Neural cell (in vitro differentiated cells): ENCODE measurements at regions not wholly inside any gene's neighbourhood (a gene's known extent, or its start where the extent isn't known, plus 50 kb on each side); places are given as distances from the start of the nearest gene placed in this dataset.

Experiments used
- H2AFZ ChIP-seq: fragments of 200-600, 300-800 bp; sonication (generic), shearing (Covaris generic); 2 replicates; pipeline ENCODE4 v1.6.0; 2014; ENCODE audit warnings: low read depth, mild to moderate bottlenecking, antibody characterized with exemption, low read length, moderate library complexity
- H3F3A ChIP-seq: fragments of 200-600 bp; shearing (Covaris generic); 2 replicates; pipeline ENCODE4 v1.6.1; 2016; ENCODE audit warnings: mild to moderate bottlenecking, moderate library complexity, mixed read lengths, antibody characterized with exemption, low read length; ENCODE audit not compliant: insufficient read depth, poor library complexity, severe bottlenecking
- H3K27ac ChIP-seq: fragments of 200-600, 300-800 bp; sonication (generic), shearing (Covaris generic); 2 replicates; pipeline ENCODE4 v1.5.1; 2014; ENCODE audit warnings: mild to moderate bottlenecking, low read length, moderate library complexity
- H3K27me3 ChIP-seq: fragments of 300-800, 200-600 bp; sonication (generic), shearing (Covaris generic); 2 replicates; pipeline ENCODE4 v1.6.0; 2014; ENCODE audit warnings: mild to moderate bottlenecking, low read depth, low read length, moderate library complexity; ENCODE audit not compliant: insufficient read depth
- H3K36me3 ChIP-seq: fragments of 300-800, 200-600 bp; sonication (generic), shearing (Covaris generic); 2 replicates; pipeline ENCODE4 v1.5.1; 2014; ENCODE audit warnings: mild to moderate bottlenecking, antibody characterized with exemption, low read length, moderate library complexity; ENCODE audit not compliant: insufficient read depth
- H3K4me2 ChIP-seq: fragments of 300-800, 200-600 bp; sonication (generic), shearing (Covaris generic); 2 replicates; pipeline ENCODE4 v1.6.0; 2014; ENCODE audit warnings: mild to moderate bottlenecking, low read length
- H3K4me3 ChIP-seq: fragments of 300-800, 200-600 bp; sonication (generic), shearing (Covaris generic); 2 replicates; pipeline ENCODE4 v1.5.1; 2014; ENCODE audit warnings: mild to moderate bottlenecking, low read length, moderate library complexity
- H3K79me2 ChIP-seq: fragments of 200-600 bp; shearing (Covaris generic); replicated peaks from 2 replicates; pipeline ENCODE4 v1.6.0; 2014; ENCODE audit warnings: mild to moderate bottlenecking, low read length, moderate library complexity; ENCODE audit not compliant: insufficient read depth
- H3K9ac ChIP-seq: fragments of 300-800, 200-600 bp; sonication (generic), shearing (Covaris generic); 2 replicates; pipeline ENCODE4 v1.6.1; 2016; ENCODE audit warnings: mild to moderate bottlenecking, low read length, mixed read lengths
- H3K9me2 ChIP-seq: fragments of 200-600 bp; shearing (Covaris generic); 2 replicates; pipeline ENCODE4 v1.6.1; 2016; ENCODE audit warnings: mild to moderate bottlenecking, low read length, mixed read lengths; ENCODE audit not compliant: insufficient read depth
- H3K9me3 ChIP-seq: fragments of 200-600, 300-800 bp; sonication (generic), shearing (Covaris generic); 2 replicates; pipeline ENCODE4 v1.6.1; 2016; ENCODE audit warnings: mild to moderate bottlenecking, mixed run types, low read length, moderate library complexity, mixed read lengths
- H4K20me1 ChIP-seq: fragments of 200-600 bp; shearing (Covaris generic); 2 replicates; pipeline ENCODE4 v1.6.1; 2016; ENCODE audit warnings: mild to moderate bottlenecking, mixed run types; ENCODE audit not compliant: insufficient read depth
- EP300 ChIP-seq: fragments of 450-650 bp; conservative IDR thresholded peaks from 2 replicates; pipeline ENCODE4 v1.6.1; 2014; ENCODE audit warnings: antibody characterized with exemption, mild to moderate bottlenecking, moderate library complexity; ENCODE audit not compliant: poor library complexity, severe bottlenecking
- EZH2 ChIP-seq: fragments of 200-600, 300-800 bp; shearing (Covaris generic), sonication (generic); IDR thresholded peaks from 2 replicates; pipeline ENCODE4 v1.6.1; 2014; ENCODE audit warnings: antibody characterized with exemption, low read length, borderline replicate concordance, mild to moderate bottlenecking; ENCODE audit not compliant: insufficient read depth, poor library complexity, severe bottlenecking
- MXI1 ChIP-seq: fragments of 450-650 bp; conservative IDR thresholded peaks from 2 replicates; pipeline ENCODE4 v1.6.1; 2014; ENCODE audit warnings: antibody characterized with exemption, mild to moderate bottlenecking; ENCODE audit not compliant: poor library complexity, severe bottlenecking
- POLR2AphosphoS5 ChIP-seq: IDR thresholded peaks from 2 replicates; pipeline ENCODE4 v1.6.1; 2012
- RAD21 ChIP-seq: fragments of 450-650 bp; conservative IDR thresholded peaks from 2 replicates; pipeline ENCODE4 v1.6.1; 2014; ENCODE audit warnings: antibody characterized with exemption, mild to moderate bottlenecking, moderate library complexity
- REST ChIP-seq: IDR thresholded peaks from 2 replicates; pipeline ENCODE4 v1.6.1; 2012; ENCODE audit warnings: borderline replicate concordance
- SMC3 ChIP-seq: fragments of 450-650 bp; conservative IDR thresholded peaks from 2 replicates; pipeline ENCODE4 v1.6.1; 2014; ENCODE audit warnings: antibody characterized with exemption, mild to moderate bottlenecking, moderate library complexity; ENCODE audit not compliant: poor library complexity
- TAF1 ChIP-seq: IDR thresholded peaks from 2 replicates; pipeline ENCODE4 v1.6.1; 2012; ENCODE audit warnings: low read depth
- TF ChIP-seq, protein P1 (sequence below): fragments of 450-650 bp; IDR thresholded peaks from 2 replicates; pipeline ENCODE4 v1.5.1; 2014; ENCODE audit warnings: antibody characterized with exemption, mild to moderate bottlenecking, moderate library complexity; ENCODE audit not compliant: poor library complexity, severe bottlenecking

DNA sequence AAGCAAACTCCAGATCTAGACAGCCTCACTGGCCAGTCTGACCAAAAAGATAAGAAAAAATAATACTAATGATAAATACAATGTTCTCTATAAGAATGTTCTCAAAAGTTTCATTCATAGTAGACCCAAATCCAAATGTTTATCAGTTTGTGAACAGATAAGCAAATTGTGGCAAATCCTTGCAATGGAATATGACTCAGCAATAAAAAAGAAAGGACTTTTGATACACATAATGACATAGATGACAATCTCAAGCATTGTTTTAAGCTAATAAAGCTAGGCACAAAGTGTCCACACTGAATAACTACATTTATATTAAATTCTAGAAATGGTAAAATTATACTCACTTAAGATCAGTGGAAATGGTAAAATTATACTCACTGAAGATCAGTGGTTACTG is 195.4 kb upstream of the TYRP1 start:
- no peak overlapping the region for H3K9ac ChIP-seq
- H3K36me3 ChIP-seq, result no peaks in the 10 kb centered on the region
- H3K27me3 ChIP-seq, result no peaks in the 10 kb centered on the region
- TF ChIP-seq EZH2, result no peak
- TF ChIP-seq, protein P1, sequence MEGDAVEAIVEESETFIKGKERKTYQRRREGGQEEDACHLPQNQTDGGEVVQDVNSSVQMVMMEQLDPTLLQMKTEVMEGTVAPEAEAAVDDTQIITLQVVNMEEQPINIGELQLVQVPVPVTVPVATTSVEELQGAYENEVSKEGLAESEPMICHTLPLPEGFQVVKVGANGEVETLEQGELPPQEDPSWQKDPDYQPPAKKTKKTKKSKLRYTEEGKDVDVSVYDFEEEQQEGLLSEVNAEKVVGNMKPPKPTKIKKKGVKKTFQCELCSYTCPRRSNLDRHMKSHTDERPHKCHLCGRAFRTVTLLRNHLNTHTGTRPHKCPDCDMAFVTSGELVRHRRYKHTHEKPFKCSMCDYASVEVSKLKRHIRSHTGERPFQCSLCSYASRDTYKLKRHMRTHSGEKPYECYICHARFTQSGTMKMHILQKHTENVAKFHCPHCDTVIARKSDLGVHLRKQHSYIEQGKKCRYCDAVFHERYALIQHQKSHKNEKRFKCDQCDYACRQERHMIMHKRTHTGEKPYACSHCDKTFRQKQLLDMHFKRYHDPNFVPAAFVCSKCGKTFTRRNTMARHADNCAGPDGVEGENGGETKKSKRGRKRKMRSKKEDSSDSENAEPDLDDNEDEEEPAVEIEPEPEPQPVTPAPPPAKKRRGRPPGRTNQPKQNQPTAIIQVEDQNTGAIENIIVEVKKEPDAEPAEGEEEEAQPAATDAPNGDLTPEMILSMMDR, result no peak
- no peaks in the 10 kb centered on the region for H3K9me2 ChIP-seq
- no peaks in the 10 kb centered on the region for H4K20me1 ChIP-seq
- no peaks in the 10 kb centered on the region for H3F3A ChIP-seq
- no peak overlapping the region for H3K4me2 ChIP-seq
- H2AFZ ChIP-seq, result no peak overlapping the region
- H3K79me2 ChIP-seq, result no peaks in the 10 kb centered on the region
- no peaks in the 10 kb centered on the region for H3K9me3 ChIP-seq
- no peak overlapping the region for H3K27ac ChIP-seq
- H3K4me3 ChIP-seq, result no peak overlapping the region

DNA sequence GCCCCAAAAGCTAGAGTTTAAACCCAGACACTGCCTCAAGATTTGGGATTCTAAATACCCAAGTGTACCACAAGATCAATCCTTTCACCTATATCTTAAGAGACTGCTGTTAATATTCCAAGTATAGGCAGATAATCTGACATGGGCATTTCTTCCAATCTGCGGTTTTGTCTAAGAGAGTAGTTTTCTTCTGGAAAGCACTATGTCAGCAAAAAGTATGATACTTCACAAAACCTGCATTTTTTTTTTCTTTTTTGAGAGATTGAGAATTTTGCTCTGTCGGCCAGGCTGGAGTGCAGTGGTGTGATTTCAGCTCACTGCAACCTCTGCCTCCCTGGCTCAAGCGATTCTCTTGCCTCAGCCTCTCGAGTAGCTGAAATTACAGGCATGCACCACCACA is 190.7 kb upstream of the TYRP1 start:
- no peak overlapping the region for H3K4me3 ChIP-seq
- H3K27me3 ChIP-seq, result no peaks in the 10 kb centered on the region

More for the DNA sequence above, 190.7 kb upstream of the TYRP1 start:
- Histone ChIP-seq H3K36me3 (no peaks in the 10 kb centered on the region), H3K9me3 (no peaks in the 10 kb centered on the region), H2AFZ (no peak overlapping the region), H3K79me2 (no peaks in the 10 kb centered on the region), H3K9me2 (no peaks in the 10 kb centered on the region), H3K4me2 (no peak overlapping the region), H3K9ac (no peak overlapping the region), H3K27ac (no peak overlapping the region), H3F3A (no peaks in the 10 kb centered on the region), H4K20me1 (no peaks in the 10 kb centered on the region)
- TF ChIP-seq SMC3 (no peak), TAF1 (no peak), MXI1 (no peak), EP300 (no peak), POLR2AphosphoS5 (no peak), EZH2 (no peak), RAD21 (no peak), REST (no peak)
- TF ChIP-seq, protein P1, result no peak
